ENCODE measurements at regions not wholly inside any gene's neighbourhood (a gene's known extent, or its start where the extent isn't known, plus 50 kb on each side); places are given as distances from the start of the nearest gene placed in this dataset.
"Not testable (repeated sequence)": the region's sequence is repeated elsewhere in the genome, so short reads cannot be mapped to it uniquely, and the experiment has no call there.

DNA sequence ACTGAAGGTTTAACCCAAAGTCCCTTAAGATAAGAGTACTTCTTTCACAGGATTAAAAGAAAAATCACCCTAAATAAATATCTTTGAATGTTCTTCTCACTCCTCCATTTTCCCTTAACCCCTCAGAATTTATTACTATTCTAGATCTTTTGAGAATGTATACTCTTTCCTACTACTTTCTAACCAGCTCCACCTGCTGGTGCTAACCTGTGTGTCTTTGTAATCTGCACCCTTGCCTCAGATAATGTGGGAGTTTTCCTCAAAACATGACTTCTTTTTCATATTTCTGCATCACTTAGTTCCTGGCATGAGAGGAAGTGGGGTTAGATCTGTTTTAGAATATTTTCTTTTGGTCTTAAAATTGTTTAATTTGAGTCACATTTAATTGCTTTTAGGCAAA is 394.2 kb downstream of the BMP2 start:
- no peak for DNase-seq (ENCODE audit: low read depth)

DNA sequence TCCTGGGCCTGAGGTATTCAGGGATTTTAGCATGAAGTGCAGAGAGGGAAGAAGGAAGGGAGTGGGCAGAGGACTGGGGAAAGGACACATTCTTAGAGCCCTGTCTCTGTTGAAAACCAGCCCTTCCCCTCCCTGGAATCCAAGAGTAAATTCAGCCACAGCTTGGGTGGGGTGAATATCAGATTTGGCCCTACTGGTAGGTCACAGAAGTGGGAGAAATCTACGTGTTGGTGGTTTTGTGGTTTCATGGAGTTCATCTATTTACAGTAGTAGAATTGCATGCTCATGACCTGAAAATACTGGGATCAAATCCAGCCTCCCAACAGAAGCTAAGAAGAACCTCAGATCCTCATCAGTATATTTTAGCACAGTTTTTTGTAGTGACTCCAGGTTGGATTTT is 404.4 kb downstream of the BMP2 start:
- DNase-seq (ENCODE audit: low read depth): no peak

DNA sequence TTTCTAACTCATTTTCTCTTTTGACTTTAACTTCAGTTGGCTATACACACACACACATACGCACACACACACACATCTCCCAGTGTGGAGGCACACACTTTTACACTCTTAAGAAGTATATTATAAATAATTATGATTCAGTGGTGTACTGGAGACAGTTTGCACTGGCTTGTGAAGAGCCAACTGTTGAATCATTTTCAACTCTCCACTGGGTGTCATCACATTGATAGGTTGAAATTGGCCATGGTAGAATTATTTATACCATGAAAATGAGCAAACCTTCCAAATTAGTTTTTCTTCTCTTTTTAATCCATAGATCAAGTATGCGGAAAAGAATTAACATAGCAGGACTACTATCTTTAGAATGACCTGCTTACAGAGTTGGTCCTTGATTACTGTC is 407.1 kb downstream of the BMP2 start:
- no peak for DNase-seq (ENCODE audit: low read depth)

GRCh38 chr20:7175827-7176226 is 408.3 kb downstream of the BMP2 start:
- DNase-seq (ENCODE audit: low read depth): not testable (repeated sequence)

DNA sequence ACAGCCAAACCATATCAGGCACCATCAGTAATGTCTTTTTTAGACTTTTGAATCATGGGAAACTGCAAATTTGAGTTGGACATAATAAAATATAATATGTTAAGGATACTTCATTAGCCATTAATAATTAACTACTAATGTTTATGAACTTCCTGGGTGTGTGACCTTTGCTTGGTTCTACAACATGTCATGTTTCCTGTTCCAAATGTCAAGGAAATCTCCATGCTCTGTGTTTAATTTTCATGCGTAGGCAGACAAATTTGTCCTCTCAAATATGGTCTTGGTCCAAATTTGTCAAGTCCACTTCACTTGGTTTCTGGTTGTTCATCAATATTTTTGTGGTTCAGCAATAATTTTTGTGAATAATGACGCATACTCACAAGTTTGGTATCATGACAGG is 410.5 kb downstream of the BMP2 start:
- DNase-seq (ENCODE audit: low read depth): no peak

DNA sequence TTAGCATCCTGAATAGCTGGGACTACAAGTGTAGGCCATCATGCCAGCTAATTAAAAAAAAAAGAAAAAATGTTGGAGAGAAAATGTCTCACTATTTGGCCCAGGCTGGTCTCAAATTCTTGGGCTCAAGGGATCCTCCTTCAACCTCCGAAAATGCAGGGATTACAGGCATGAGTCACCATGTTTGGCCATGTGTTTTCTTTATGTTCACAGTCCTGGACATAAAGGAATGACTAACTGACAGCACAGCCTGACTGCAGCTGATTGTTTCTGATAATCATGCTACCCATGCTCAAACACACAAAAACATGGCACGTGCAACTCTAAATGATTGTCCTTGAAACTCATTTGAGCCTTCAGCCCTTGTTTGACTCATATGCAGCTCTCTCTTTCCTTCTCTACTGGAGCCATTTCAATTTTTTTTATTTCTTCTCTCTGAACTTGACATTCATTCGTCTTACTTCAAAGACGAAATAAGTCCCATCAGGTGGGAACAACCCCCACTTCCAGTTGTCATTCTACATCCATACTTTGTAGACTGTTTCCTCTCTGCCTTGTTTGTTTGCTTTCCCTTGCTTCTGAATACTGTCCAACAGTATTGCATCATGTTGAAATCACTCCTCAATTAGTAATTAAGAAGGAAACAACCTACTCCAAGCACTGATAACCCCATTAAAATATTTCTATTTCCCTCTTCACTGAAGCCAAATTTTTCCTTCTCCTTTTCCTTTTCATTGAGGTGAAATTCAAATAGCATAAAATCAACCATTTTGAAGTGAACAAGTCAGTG is 413.0 kb downstream of the BMP2 start:
- no peak for DNase-seq (ENCODE audit: low read depth)

- no peak for DNase-seq (ENCODE audit: low read depth)
Observed at GRCh38 chr20:7189231-7189630, 421.7 kb downstream of the BMP2 start.

- no peak for DNase-seq (ENCODE audit: low read depth)
Observed at GRCh38 chr20:7193681-7194080, 426.2 kb downstream of the BMP2 start.

DNA sequence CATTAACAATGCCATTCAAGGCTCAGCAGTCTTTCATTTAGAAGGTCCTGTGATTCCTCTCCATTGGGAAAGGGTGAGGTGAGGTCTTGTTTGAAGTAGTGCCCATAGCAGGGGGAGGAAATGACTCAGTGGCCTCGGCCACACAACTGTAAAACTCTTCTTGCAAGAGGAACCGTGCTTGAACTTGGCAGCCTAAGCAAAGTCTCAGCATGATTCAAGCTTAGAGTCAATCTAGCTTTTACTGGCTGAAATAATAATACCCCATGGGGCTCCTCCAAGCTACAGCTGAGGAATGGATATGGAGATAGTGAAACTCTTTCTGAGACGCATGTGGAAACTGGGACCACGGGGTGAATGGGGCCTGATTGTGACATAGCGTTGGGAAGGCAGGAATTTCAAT is 428.2 kb downstream of the BMP2 start:
- peak; percentile 5 for DNase-seq (ENCODE audit: low read depth)

DNA sequence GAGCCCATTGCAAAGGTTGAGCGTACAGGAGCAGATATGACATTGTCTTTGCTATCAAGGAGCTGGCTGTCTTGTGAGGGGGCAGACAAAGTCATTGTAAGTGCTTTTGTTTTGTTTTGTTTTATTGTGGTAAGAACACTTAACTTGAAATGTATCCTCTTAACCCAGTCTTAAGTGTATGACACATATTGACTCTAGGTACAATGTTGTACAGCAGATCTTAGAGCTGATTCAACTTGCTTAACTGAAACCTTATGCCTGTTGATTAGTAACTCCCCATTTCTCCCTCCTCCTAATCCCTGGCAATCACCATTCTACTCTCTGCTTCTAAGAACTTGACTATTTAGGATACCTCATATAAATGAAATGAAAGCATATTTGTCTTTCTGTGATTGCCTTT is 429.0 kb downstream of the BMP2 start:
- DNase-seq (ENCODE audit: low read depth): no peak

GRCh38 chr20:7199861-7200260 is 432.4 kb downstream of the BMP2 start:
- no peak for DNase-seq (ENCODE audit: low read depth)

GRCh38 chr20:7207186-7207798 is 439.8 kb downstream of the BMP2 start:
- no peak for DNase-seq (ENCODE audit: low read depth)

GRCh38 chr20:7210910-7211309 is 443.4 kb downstream of the BMP2 start:
- no peak for DNase-seq (ENCODE audit: low read depth)

- DNase-seq (ENCODE audit: low read depth): no peak
Observed at GRCh38 chr20:7214081-7214740, 446.7 kb downstream of the BMP2 start.

- no peak for DNase-seq (ENCODE audit: low read depth)
Observed at GRCh38 chr20:7217606-7218005, 450.1 kb downstream of the BMP2 start.

- no peak for DNase-seq (ENCODE audit: low read depth)
Observed at GRCh38 chr20:7220755-7221154, 453.3 kb downstream of the BMP2 start.

GRCh38 chr20:7226156-7226555 is 458.7 kb downstream of the BMP2 start:
- no peak for DNase-seq (ENCODE audit: low read depth)

GRCh38 chr20:7231303-7231702 is 463.8 kb downstream of the BMP2 start:
- no peak for DNase-seq (ENCODE audit: low read depth)

GRCh38 chr20:7232796-7233195 is 465.3 kb downstream of the BMP2 start:
- no peak for DNase-seq (ENCODE audit: low read depth)

- no peak for DNase-seq (ENCODE audit: low read depth)
Observed at GRCh38 chr20:7237251-7237650, 469.8 kb downstream of the BMP2 start.

DNA sequence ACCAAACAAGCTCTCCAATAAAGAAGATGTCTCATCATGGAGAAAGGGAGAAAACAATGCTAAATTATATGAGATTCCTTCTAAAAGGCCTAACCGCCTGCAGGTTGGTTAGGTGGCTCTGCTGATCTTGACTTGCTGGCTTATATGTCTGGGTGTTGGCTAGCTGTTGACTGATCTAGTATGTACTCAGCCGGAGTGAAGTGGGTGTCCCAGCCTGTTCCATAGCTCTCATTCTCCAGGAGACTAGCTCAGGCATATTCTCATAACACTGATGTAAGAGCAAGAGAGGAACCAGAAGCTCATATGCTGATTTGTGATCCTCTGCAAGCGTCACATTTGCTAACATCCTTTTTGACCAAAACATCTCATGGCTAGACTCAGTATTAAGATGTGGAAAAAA is 473.0 kb downstream of the BMP2 start:
- DNase-seq (ENCODE audit: low read depth): no peak

DNA sequence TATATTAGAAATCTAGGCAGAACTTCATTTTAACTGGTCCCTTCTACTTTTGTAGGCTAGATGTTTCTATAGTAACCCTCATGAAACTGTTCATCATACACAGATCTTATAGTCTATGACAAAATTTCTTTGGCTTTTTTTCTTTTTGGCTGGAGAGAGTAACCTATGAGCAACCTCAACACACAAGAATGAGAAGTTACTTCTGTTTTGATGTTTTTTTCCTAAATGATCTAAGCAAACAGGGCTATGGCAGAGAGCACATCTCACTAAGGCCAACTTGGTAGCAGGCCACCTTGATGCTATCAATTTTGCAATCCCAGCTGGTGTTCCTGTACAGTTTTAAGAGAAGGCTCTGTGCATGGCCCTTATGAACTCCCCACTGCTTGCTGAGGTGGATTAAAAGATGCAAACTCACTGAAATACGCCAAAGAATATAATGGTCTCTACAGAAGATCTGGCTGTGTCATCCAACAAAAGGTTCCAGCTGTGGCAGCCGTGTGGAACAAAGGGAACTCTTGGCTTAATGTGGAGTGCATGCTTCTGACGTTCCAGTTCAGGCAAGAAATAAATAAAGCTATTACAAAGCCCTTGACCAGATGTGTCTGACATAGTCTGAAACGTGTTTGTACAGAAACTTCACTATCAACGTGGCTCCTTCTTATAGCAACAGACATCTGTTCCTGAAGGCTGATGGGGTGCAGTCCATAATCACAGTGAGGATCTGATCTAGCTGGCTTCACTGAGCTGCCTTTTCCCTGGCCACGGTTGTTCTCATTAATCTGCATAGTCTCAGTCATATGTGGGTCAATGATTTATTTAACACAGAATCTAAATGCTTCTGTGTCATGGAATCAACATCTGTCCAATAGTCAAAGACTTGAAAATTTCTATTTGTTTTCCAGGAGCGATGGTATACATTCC is 481.1 kb downstream of the BMP2 start:
- DNase-seq (ENCODE audit: low read depth): no peak

Data from Daoy (cell line).